ENCODE measurements at regions not wholly inside any gene's neighbourhood (a gene's known extent, or its start where the extent isn't known, plus 50 kb on each side); places are given as distances from the start of the nearest gene placed in this dataset.

DNA sequence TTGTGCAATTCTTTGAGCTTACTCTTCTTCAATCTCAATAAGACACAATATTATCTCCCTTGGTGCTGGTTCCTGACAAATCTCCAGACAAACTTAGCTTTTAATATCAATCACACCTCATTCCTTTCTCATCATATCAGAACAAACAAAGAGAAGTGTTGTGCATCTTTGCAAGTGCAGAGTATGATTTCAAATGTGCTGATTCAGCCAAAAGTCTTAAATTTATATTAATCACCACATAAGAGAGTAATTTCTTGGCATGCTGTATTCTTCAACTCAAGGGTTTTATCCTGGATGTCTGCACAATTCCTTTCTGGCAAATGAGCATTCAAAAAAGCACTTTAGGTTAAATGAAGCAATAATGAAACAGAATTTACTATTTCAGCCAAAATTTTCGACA, 877.8 kb downstream of the ANKRD7 start:
- no peak for DNase-seq (ENCODE audit: low spot score)

DNA sequence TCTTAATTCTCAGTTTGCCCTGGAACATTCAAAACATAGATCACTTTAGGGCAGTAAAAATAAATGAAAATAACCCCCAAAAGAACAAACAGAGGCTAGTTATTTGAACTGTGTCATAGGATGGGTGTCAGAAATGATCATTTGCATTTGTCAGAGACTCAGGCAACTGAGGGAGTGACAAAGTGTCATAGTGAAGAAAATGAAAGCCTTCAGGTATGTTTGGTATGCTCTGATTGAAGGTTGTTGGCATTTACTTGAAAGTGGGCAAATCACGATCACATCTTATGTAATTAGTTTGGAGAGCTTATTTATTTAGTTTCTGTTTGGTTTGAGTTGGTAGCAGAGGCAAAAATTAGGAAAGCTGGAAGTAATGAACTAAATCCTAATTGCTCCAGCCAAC, 880.9 kb downstream of the ANKRD7 start:
- no peak for DNase-seq (ENCODE audit: low spot score)

- DNase-seq (ENCODE audit: low spot score), result no peak
These were observed 898.8 kb downstream of the ANKRD7 start for GRCh38 chr7:119123326-119123725.

DNA sequence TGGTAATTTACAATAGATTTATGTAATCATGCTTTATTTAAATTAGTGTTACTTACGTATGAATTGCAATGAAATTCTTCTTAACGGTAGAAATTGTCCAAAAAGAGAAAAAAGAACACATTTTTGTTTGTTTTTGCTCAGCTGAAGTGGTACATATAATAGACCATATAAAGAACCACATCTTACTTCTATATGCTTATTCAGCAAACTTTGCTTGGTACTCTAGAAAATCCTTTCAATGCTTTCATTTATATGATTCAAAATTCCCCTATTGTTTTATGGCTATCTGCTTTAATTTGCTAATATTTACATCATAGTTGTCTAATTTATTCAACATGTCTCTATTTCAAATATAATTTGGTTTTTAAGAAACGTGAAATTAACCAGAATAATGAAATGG, 903.2 kb downstream of the ANKRD7 start:
- DNase-seq (ENCODE audit: low spot score), result no peak

- DNase-seq (ENCODE audit: low spot score), result no peak
These were observed 907.9 kb downstream of the ANKRD7 start for GRCh38 chr7:119132436-119132835.

DNA sequence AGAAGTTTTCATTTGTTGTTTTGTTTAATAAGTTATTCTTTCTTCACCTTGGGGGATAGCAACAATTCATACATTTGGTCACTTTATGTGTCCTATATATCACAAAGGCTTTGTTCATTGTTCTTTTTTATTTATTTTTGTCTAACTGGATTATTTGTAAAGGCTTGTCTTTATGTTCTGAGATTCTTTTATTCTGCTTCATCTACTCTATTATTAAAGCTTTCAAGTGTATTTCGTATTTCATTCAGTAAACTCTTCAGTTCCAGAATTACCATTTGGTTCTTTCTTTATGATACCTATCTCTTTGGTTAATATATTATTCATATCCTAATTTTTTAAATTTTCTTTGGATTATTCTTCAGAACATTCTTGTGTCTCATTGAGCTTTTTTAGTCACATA, 942.9 kb downstream of the ANKRD7 start:
- no peak for DNase-seq (ENCODE audit: low spot score)

DNA sequence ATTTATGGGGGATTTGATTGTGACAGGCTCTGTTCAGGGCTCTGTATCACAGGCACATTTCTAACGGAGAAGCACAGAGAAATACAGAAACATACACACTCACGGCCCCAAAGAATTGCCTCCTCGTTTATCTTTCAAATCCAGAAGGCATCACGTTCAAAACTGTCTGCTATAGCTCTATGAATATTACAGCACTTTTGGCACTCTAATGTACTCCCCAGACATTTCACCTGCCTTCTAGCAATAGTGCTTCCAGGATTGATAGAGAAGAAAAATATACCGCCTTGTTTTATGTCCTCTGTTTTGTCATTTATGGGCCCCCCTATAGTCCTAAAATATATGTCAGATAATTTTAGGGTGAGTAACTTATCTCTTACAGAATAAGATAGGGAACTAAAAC, 947.5 kb downstream of the ANKRD7 start:
- DNase-seq (ENCODE audit: low spot score), result no peak

GRCh38 chr7:119175911-119176627, 951.6 kb downstream of the ANKRD7 start:
- DNase-seq (ENCODE audit: low spot score), result peak; percentile 88

GRCh38 chr7:119177863-119178262, 953.4 kb downstream of the ANKRD7 start:
- DNase-seq (ENCODE audit: low spot score), result no peak

DNA sequence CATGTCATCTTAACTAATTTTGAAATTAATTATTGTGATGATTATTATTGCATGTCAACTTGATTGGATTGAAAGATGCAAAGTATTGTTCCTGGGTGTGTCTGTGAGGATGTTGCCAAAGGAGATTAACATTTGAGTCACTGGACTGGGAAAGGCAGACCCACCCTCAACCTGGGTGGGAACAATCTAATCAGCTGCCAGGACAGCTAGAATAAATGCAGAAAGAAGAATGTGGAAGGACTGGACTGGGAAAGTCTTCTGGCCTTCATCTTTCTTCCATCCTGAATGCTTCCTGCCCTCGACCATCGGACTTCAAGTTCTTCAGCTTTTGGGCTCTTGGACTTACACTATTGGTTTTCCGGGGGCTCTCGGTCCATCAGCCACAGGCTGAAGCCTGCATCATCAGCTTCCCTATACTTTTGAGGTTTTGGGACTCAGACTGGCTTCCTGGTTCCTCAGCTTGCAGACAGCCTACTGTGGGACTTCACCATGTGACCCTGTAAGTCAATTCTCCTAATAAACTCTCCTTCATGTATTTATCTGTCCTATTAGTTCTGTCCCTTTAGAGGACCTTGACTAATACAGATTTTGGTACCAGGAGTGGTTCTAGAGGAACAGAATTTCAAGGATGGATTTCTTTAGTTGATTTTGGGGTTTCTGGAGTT, 959.8 kb downstream of the ANKRD7 start:
- no peak for DNase-seq (ENCODE audit: low spot score)

DNA sequence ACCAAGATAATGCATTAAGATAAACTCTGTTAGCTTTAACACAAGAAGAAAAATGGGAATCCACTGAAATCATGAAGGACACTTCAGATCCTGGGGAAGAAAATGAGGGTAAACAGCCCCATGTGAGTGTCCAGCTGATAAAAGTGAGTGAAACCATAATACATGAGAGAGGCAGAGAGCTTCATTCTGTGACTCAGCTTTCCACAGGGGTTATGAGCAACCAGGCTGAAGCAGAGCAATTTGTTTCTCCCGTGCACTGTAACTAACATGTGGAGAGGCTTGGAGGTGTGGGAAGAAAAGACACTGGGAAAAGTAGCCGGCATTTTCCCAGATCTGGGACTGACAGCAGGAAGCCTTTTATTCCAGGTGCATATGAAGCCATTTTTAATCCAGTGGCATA, 971.7 kb downstream of the ANKRD7 start:
- DNase-seq (ENCODE audit: low spot score), result peak; percentile 28

GRCh38 chr7:119197172-119197876, 972.8 kb downstream of the ANKRD7 start:
- DNase-seq (ENCODE audit: low spot score), result no peak

DNA sequence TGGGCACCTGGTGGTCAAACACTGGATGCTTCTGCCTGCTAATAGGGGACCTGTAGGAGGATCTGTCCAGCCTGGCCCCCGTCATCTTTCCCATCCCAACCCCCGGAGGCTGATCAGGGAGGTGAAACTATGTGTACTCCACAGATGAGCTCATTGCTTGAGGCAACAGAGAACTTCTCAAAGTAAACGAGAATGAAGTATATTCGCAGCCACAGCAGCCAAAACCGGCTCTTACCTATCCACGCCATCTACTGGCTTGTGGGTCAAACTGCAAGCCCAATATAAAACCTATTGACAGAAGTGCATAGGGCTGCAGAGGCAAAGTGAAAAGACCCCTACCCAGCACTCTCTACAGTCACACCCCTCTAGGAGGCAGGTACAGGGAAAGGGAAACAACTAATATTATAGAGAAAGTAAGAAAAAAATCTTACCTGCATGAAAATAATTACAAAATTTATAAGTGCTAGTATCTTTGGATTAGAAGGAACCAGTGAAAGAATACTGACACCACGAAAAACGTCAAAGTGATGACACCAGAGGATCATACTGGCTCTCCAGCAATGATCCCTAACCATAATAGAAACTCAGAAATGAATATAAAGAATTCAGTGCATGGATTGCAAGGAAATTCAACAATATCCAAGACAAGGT, 973.5 kb downstream of the ANKRD7 start:
- peak; percentile 86 for DNase-seq (ENCODE audit: low spot score)

DNA sequence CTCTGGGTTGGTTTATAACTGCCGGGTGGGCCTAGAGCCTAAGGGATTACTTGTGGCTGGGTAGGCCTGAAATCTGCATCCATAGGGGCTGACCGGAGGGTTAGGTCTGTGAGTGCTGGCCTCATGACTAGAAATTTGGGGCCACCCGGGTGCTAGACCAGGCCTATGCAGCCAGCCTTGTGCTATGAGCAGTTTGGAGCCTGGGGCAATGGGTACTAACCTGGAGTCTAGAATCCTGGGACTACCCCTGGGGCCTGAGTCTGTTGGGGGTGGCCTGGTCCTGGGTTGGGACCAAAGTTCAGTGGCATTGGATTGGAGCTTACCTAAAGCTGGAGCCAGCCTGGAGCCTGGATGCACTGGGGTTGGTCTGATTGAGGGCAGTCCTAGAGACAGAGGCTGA, 995.2 kb downstream of the ANKRD7 start:
- no peak for DNase-seq (ENCODE audit: low spot score)

DNA sequence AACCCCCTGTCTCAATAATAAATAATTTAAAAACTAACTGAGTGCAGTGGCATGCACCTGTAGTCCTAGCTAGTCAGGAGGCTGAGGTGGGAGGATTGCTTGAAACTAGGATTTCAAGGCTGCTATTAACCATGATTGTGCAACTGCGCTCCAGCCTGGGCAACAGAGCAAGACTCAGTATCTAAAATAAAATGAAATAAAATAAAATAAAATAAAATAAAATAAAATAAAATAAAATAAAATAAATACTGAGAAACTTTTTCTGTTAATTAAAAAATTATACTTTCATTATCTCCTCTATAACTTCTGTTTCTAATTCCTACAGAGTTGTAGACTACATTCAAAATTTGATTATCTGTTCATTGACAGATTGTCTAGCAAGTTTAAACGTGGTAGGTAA, 999.4 kb downstream of the ANKRD7 start:
- no peak for DNase-seq (ENCODE audit: low spot score)

DNA sequence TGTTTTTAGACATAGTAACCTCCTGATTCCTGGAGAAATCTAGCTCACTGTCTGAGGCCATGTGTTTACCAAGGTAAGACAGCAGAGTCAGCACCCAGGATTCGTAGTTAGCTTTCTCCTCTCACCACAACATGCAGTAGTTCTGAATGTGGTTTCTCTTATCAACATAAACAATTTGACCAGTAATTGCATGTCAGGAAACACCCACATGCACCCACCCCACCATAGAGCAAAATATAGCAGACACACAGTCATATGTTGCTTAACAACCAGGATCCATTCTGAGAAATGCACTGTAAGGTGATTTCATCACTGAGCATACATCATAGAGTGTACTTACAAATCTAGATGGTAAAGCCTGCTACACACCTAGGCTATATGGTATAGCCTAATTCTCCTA, 1004.0 kb downstream of the ANKRD7 start:
- DNase-seq (ENCODE audit: low spot score), result no peak

DNA sequence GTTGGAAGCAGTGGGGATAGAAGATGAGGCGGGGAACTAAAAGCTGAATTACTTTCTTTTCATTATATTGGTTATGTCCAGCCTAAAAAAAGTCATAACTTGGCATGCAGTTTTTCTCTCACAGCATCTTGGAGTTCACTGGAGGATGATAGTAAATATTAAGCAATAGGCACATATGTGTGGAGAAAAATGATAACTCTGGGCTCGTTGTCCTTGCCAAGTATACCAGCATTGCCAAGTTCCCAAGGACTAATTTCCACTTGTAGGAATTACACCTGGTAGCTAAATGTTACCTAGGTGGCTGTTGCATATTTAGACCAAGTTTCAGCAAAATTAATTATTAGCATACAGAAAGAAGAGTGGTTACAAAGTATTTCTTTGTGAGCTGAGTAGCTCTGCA, 1007.6 kb downstream of the ANKRD7 start:
- DNase-seq (ENCODE audit: low spot score), result no peak

- DNase-seq (ENCODE audit: low spot score), result no peak
These were observed 1008.5 kb downstream of the ANKRD7 start for GRCh38 chr7:119233015-119233414.

GRCh38 chr7:119252962-119253361, 1020.0 kb upstream of the KCND2 start:
- no peak for DNase-seq (ENCODE audit: low spot score)

DNA sequence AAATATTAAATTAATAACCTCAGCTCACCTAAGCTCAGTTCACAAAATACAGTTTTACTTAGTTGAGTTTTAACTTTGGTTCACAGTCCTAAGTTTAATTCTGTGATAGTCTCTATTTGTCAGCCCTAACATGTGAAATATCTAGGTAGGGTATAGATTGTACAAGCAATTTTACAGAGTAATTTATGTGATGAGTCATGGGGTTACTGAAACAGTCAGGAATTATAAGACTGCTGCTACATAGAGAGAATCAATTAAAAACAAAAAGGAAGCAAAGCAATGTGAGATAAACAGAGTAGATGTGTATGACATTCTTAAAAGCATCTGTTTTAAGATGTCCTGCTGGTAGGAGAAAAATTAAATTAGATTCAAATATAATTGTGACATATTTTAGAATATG, 1018.2 kb upstream of the KCND2 start:
- peak; percentile 21 for DNase-seq (ENCODE audit: low spot score)

- no peak for DNase-seq (ENCODE audit: low spot score)
These were observed 1017.0 kb upstream of the KCND2 start for GRCh38 chr7:119256001-119256400.

DNA sequence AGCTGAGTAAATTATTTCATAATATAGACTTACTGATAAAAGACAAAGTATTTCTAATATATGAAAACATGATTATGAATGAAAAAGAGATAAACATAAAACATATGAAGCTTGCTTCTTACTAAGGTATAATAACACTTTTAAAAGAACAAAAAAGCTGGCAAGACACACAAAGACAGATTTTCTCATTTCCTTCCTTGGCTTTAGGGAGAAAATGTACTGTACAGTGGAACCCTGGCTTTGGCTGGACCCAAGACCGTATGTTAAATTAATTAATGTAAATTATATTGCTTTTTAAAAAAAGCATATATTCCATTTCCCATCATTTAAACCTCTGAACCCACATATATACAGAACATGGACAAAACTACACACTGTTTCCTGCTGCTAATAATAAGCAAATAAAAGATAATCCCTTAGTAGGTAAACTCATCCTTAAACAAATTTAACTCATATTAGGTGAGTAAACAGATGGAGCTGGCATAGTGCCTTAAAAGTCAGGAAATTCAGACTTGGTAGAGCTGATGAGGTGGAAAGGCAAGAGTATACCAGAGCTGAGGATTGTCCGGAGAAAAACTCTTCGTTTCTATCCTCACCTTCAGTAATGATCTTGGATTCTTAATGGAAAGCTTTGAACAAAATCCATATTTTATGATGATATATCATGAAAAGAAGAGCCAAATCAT, 1016.4 kb upstream of the KCND2 start:
- no peak for DNase-seq (ENCODE audit: low spot score)
